ENCODE measurements at regions not wholly inside any gene's neighbourhood (a gene's known extent, or its start where the extent isn't known, plus 50 kb on each side); places are given as distances from the start of the nearest gene placed in this dataset.

GRCh38 chr5:82336226-82336958 lies 58.2 kb upstream of the RPS23 start:
- TF ChIP-seq CTCF (IDR thresholded peaks at IDR 0.05) (no peak), EZH2phosphoT487 (IDR thresholded peaks at IDR 0.05) (no peak), EZH2 (IDR thresholded peaks at IDR 0.05) (no peak)
